Amygdala (tissue), 56 donors: ENCODE measurements at regions not wholly inside any gene's neighbourhood (a gene's known extent, or its start where the extent isn't known, plus 50 kb on each side); places are given as distances from the start of the nearest gene placed in this dataset.
"Not testable (repeated sequence)": the region's sequence is repeated elsewhere in the genome, so short reads cannot be mapped to it uniquely, and the experiment has no call there.

Source experiments
- DNase-seq, 56 donors: peaks; one replicate each; lab custom pipeline; 2025; lab: John Stamatoyannopoulos, UW

GRCh38 chr11:71312616-71313015 is 60.2 kb upstream of the SHANK2 start:
- not testable (repeated sequence) for DNase-seq

- no peak for DNase-seq
Measured at GRCh38 chr11:71311928-71312510, 59.6 kb upstream of the SHANK2 start.

DNA sequence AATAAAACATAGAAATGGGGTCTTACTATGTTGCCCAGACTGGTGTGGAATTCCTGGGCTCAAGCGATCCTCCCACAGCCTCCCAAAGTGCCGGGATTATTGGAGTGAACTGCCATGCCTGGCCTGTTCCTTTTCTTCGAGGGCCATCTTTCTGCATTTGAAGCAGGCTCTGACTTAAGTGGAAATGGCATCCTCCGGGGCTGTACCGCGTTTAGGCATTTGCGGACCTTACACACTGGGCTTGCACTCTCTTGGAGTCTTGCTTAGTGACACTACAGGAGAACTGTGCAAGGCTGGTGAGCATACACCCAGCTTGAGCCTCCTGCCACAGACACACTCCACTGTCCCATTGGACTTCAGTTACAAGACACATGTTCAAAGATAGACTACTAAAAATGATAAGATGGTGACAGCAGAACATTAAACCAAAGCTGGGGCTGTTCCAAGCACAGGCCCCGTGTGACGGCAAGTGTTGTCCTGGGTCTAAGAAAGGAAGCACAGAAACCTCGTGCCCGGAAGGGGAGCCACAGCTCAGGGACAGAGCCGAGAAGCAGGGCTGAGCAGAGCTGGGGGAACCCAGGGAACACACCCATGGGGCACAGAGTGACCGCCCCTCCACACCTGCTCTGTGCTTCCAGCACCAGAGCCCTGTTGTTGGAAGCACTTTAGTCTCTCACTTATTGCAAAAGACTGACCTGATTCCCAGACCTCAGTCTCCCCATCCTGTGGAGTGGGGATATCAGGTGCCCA is 59.0 kb upstream of the SHANK2 start:
- DNase-seq = no peak

GRCh38 chr11:71310184-71310583 is 57.8 kb upstream of the SHANK2 start:
- DNase-seq = no peak

GRCh38 chr11:71309611-71310010 is 57.2 kb upstream of the SHANK2 start:
- no peak for DNase-seq

GRCh38 chr11:71309181-71309580 is 56.8 kb upstream of the SHANK2 start:
- no peak for DNase-seq

DNA sequence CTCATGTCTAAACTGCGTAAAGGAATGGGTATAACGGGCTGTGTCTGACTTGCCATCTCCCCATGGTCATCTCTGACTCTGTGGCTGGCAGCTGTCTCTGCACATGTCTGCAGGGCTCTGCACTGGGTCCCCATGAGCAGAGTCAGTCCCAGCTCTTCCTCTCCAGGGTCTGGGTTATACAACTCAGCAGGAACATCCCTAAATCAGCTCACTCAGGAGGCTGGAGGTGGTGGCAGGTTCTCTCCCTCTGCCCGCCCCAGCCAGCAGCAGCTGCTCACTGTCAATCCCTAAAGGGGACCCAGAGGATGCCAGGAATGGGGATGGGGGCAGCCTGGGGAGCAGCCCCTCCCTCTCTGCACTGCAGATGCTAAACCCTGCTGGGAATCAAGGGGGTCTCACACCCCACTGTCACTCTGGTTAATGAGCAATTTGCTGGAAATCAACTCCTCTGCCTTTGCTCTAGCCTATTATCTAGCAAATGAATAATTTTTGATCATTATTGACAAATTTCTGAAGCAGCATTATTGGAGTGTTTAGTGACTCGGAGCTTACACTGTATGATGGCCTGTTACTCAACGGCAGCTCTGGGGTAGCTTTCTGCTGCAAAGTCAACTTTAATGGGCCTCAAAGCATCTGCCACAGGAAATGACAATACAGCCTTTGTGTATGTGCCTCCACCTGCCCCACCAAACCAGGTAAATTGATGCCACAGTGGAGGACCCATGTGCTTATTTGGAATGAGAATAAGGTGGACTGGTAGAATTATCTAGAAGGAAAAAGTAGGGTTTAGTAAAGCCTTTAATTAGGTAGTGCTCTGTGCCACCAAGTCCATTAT is 55.7 kb upstream of the SHANK2 start:
- DNase-seq = no peak

DNA sequence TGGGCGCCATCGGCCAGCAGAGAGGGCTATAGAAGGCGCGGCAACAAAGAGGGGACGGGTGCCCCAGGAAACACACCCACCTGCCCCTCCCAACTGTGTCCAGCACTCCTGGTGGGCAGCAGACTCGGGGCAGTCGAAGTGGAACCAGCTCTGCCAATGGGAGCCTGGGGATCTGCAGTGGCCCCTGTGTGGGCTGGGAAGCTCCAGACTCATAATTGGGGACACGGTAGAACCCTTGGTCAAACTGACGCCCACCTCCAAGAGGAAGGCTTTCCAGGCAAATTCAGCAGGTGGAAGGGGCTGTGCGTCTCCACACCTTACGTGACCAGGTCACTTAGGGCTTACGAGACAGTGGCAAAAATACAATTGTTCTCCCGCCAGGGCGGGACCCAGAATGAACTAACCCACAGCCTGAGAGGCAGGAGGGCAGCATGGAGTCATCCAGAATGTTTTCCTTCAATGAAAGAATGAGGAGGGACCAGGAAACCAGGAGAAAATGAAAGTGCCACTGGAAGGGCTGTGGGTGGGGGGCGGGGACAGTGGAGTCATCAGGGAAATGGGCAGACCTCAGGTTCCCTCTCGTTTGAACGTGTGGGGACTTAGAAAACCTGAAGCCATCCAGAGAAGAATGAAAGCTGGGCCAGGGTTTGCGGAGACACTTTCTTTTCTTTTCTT is 53.2 kb upstream of the SHANK2 start:
- DNase-seq = no peak

DNA sequence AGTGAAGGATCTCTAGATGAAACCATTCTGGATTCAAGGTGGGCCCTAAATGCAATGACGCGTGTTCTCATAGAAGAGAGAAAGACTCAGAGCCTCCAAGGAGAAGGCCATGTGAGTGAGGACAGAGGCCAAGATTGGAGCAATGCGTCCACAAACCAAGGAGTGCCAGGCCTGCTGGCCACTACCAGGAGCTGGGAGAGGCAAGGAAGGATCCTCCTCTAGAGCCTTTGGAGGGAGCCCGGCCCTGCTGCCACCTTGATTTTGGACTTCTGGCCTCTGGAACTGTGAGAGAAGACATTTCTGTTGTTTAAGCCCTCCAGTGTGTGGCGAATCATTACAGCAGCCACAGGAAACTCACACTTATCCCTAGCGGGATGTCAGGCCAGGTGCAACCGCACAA is 52.7 kb upstream of the SHANK2 start:
- DNase-seq = no peak

GRCh38 chr11:71304491-71304890 is 52.1 kb upstream of the SHANK2 start:
- DNase-seq = no peak

DNA sequence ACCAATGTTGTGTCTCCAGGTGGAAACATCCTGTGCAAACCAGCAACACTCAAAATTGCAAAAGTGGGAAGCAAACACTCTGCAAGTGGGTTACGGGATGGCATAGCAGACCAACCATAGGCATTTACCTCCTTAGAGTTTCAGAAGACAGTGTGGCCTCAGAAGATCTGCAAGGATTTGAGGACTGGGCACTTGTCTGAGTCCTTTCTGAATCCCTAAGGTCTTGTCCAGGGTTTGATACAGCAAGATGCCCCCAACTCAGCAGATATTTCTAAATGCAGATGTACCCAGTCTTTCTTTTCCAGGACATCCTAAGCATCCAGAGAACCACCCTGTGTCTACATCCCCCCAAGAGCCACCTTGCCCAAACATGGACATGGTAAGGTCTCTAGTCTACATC is 51.7 kb upstream of the SHANK2 start:
- DNase-seq = no peak

GRCh38 chr11:71302911-71303310 is 50.5 kb upstream of the SHANK2 start:
- DNase-seq = no peak

GRCh38 chr11:71302534-71302909 is 50.1 kb upstream of the SHANK2 start:
- no peak for DNase-seq
